ENCODE measurements at regions not wholly inside any gene's neighbourhood (a gene's known extent, or its start where the extent isn't known, plus 50 kb on each side); places are given as distances from the start of the nearest gene placed in this dataset.

DNA sequence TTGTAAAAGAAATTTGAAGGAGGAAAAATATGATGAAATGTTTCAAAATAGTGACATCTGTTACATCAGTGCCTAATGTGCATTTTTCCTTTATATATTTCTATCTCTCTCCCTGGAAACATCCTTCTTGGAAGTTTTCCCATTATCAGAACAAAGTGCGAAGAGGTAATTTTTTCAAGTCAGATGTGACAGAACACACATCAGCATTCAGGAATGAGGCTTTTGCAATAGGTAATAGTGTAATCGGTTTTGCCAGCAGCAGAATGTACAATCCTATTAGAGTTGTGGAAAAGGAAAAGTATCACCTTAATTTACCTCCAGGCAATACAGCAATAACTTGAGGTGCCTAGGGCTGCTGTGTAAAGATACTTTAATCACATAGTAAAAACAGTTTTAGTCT, 275.8 kb downstream of the FAT3 start:
- H3K27ac Mint-ChIP-seq: no peak overlapping the region
- no peaks in the 10 kb centered on the region for H3K4me1 Mint-ChIP-seq
- no peak for ATAC-seq
- H3K4me3 Mint-ChIP-seq: no peak overlapping the region
- no peaks in the 10 kb centered on the region for H3K27me3 Mint-ChIP-seq
- DNase-seq: no peak
- no peaks in the 10 kb centered on the region for H3K9me3 Mint-ChIP-seq

- Mint-ChIP-seq H3K4me1 (no peaks in the 10 kb centered on the region), H3K9me3 (no peaks in the 10 kb centered on the region), H3K27me3 (no peaks in the 10 kb centered on the region), H3K27ac (no peak overlapping the region), H3K4me3 (no peak overlapping the region)
- ATAC-seq: no peak
- no peak for DNase-seq
Observed at GRCh38 chr11:92501066-92501739, 276.6 kb downstream of the FAT3 start.

GRCh38 chr11:92504004-92504403, 279.4 kb downstream of the FAT3 start:
- H3K27ac Mint-ChIP-seq: no peak overlapping the region
- no peaks in the 10 kb centered on the region for H3K9me3 Mint-ChIP-seq
- no peak for ATAC-seq
- no peak overlapping the region for H3K4me3 Mint-ChIP-seq
- no peak for DNase-seq
- H3K4me1 Mint-ChIP-seq: no peaks in the 10 kb centered on the region
- H3K27me3 Mint-ChIP-seq: no peaks in the 10 kb centered on the region

DNA sequence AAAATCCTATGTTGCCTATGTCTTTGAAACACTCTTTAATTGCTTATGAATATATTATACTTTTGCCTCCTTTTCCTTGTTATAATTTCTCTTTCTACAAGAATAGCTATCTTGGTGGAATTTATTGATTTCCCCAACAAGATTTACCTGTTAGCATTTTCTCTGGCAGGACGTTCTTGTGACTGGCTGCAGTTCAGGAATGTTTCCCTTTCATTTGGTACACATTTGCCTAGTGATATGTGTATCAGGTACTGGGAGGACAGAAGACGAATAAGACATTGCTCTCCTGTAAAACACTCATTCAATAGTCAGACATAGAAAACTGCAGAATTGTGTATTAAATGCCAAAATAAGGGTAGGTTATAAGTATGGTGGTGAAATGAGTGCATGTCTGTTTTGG, 279.9 kb downstream of the FAT3 start:
- DNase-seq (no peak), ATAC-seq (no peak)
- H3K4me3 Mint-ChIP-seq: no peak overlapping the region
- H3K27ac Mint-ChIP-seq: no peak overlapping the region
- no peaks in the 10 kb centered on the region for H3K9me3 Mint-ChIP-seq
- H3K4me1 Mint-ChIP-seq: no peaks in the 10 kb centered on the region
- no peaks in the 10 kb centered on the region for H3K27me3 Mint-ChIP-seq

- peak overlapping the region in 1 of 2 donors; percentile 12 for H3K27ac Mint-ChIP-seq
- H3K27me3 Mint-ChIP-seq: no peaks in the 10 kb centered on the region
- ATAC-seq (no peak), DNase-seq (no peak)
- H3K4me1 Mint-ChIP-seq: no peaks in the 10 kb centered on the region
- H3K9me3 Mint-ChIP-seq: no peaks in the 10 kb centered on the region
- no peak overlapping the region for H3K4me3 Mint-ChIP-seq
Observed at GRCh38 chr11:92505689-92506088, 281.1 kb downstream of the FAT3 start.

- H3K27ac Mint-ChIP-seq: no peak overlapping the region
- no peaks in the 10 kb centered on the region for H3K4me1 Mint-ChIP-seq
- no peak overlapping the region for H3K4me3 Mint-ChIP-seq
- no peaks in the 10 kb centered on the region for H3K9me3 Mint-ChIP-seq
- DNase-seq (no peak), ATAC-seq (no peak)
- no peaks in the 10 kb centered on the region for H3K27me3 Mint-ChIP-seq
Observed at GRCh38 chr11:92506809-92507336, 282.3 kb downstream of the FAT3 start.

DNA sequence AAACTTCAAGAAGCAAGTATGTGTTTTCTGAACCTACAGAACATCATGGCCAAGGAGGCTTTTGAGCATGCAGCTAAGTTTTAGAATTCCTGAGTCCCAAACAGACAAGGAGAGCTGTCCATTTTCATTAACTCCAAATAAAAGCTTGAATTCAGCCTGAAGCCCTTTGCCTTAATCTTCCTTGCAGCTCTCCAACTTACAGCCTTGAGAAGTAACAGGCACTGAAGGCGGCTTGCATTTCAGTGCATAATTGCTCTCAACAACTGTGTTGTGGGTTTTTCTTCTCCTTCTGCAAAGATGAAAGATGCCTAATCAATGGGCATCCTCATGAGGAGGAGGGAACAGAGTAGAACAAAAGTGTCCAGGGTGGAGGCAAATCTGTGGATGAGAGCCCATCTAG, 286.0 kb downstream of the FAT3 start:
- no peaks in the 10 kb centered on the region for H3K9me3 Mint-ChIP-seq
- H3K27ac Mint-ChIP-seq: no peak overlapping the region
- no peaks in the 10 kb centered on the region for H3K27me3 Mint-ChIP-seq
- DNase-seq (no peak), ATAC-seq (no peak)
- H3K4me3 Mint-ChIP-seq: no peak overlapping the region
- no peaks in the 10 kb centered on the region for H3K4me1 Mint-ChIP-seq

GRCh38 chr11:92511522-92512203, 287.0 kb downstream of the FAT3 start:
- DNase-seq (no peak), ATAC-seq (no peak)

GRCh38 chr11:92512204-92512569, 287.6 kb downstream of the FAT3 start:
- no peak for ATAC-seq
- Mint-ChIP-seq H3K4me1 (no peaks in the 10 kb centered on the region), H3K4me3 (no peak overlapping the region), H3K27ac (no peak overlapping the region), H3K27me3 (no peaks in the 10 kb centered on the region), H3K9me3 (peaks cover 5 to 8% of the 10 kb centered on the region in 2 donors)
- DNase-seq: no peak

More at GRCh38 chr11:92511522-92512203, 287.0 kb downstream of the FAT3 start:
- H3K9me3 Mint-ChIP-seq: peaks cover 2 to 4% of the 10 kb centered on the region in 2 donors
- no peak overlapping the region for H3K27ac Mint-ChIP-seq
- H3K4me3 Mint-ChIP-seq: no peak overlapping the region
- H3K27me3 Mint-ChIP-seq: no peaks in the 10 kb centered on the region
- no peaks in the 10 kb centered on the region for H3K4me1 Mint-ChIP-seq

GRCh38 chr11:92523611-92524010, 299.0 kb downstream of the FAT3 start:
- H3K4me1 Mint-ChIP-seq: no peaks in the 10 kb centered on the region
- no peaks in the 10 kb centered on the region for H3K27me3 Mint-ChIP-seq
- no peak for ATAC-seq
- no peaks in the 10 kb centered on the region for H3K9me3 Mint-ChIP-seq
- no peak for DNase-seq
- H3K27ac Mint-ChIP-seq: no peak overlapping the region
- H3K4me3 Mint-ChIP-seq: no peak overlapping the region

DNA sequence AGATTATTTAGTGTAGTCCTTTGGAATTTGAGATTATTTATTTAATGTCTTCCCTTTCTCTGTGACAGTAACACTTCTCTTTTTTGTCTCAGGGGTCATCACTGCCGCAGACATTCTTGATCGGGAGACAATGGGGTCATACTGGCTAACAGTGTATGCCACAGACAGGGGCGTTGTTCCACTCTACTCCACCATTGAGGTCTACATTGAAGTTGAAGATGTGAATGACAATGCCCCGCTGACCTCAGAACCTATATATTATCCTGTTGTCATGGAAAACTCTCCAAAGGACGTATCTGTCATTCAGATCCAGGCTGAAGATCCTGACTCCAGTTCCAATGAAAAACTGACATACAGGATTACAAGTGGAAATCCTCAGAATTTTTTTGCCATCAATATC, 299.9 kb downstream of the FAT3 start:
- Mint-ChIP-seq H3K27me3 (no peaks in the 10 kb centered on the region), H3K4me1 (no peaks in the 10 kb centered on the region), H3K27ac (no peak overlapping the region), H3K4me3 (no peak overlapping the region), H3K9me3 (no peaks in the 10 kb centered on the region)
- ATAC-seq (no peak), DNase-seq (no peak)

DNA sequence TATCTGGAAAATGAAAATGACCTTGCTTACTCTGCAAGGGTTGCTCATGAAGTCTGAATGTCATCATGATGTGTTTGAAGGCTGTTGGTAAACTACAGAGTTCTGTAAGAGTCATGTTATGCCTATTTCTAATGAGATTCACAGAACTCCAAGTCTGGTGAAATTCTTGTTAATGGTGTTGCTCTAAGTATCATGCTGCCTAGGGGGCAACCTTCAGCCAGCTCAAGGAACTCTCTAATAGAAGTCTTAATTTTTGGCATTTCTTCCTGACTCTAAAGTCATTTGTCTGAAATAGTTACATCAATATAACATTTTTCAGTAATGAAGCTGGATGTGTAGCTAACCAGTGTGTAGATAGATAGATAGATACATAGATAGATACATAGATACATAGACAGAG, 302.8 kb downstream of the FAT3 start:
- Mint-ChIP-seq H3K4me1 (no peaks in the 10 kb centered on the region), H3K4me3 (no peak overlapping the region), H3K27ac (no peak overlapping the region), H3K9me3 (no peaks in the 10 kb centered on the region), H3K27me3 (no peaks in the 10 kb centered on the region)
- DNase-seq (no peak), ATAC-seq (no peak)

GRCh38 chr11:92528001-92528400, 303.4 kb downstream of the FAT3 start:
- no peaks in the 10 kb centered on the region for H3K27me3 Mint-ChIP-seq
- H3K4me3 Mint-ChIP-seq: no peak overlapping the region
- DNase-seq: no peak
- H3K9me3 Mint-ChIP-seq: no peaks in the 10 kb centered on the region
- ATAC-seq: no peak
- no peak overlapping the region for H3K27ac Mint-ChIP-seq
- no peaks in the 10 kb centered on the region for H3K4me1 Mint-ChIP-seq

GRCh38 chr11:92531065-92531739, 306.6 kb downstream of the FAT3 start:
- no peak overlapping the region for H3K27ac Mint-ChIP-seq
- no peaks in the 10 kb centered on the region for H3K9me3 Mint-ChIP-seq
- H3K27me3 Mint-ChIP-seq: no peaks in the 10 kb centered on the region
- no peak for DNase-seq
- no peaks in the 10 kb centered on the region for H3K4me1 Mint-ChIP-seq
- H3K4me3 Mint-ChIP-seq: no peak overlapping the region
- ATAC-seq: no peak

- ATAC-seq (no peak), DNase-seq (no peak)
- Mint-ChIP-seq H3K9me3 (no peaks in the 10 kb centered on the region), H3K27me3 (no peaks in the 10 kb centered on the region), H3K27ac (no peak overlapping the region), H3K4me3 (no peak overlapping the region), H3K4me1 (no peaks in the 10 kb centered on the region)
Observed at GRCh38 chr11:92533657-92534335, 309.2 kb downstream of the FAT3 start.

- H3K27me3 Mint-ChIP-seq: no peaks in the 10 kb centered on the region
- no peaks in the 10 kb centered on the region for H3K9me3 Mint-ChIP-seq
- no peak overlapping the region for H3K4me3 Mint-ChIP-seq
- DNase-seq: no peak
- H3K4me1 Mint-ChIP-seq: no peaks in the 10 kb centered on the region
- ATAC-seq: no peak
- H3K27ac Mint-ChIP-seq: peak overlapping the region in 1 of 2 donors; percentile 1
Observed at GRCh38 chr11:92536883-92537282, 312.3 kb downstream of the FAT3 start.
